GM19043 (cell line): ENCODE measurements at regions not wholly inside any gene's neighbourhood (a gene's known extent, or its start where the extent isn't known, plus 50 kb on each side); places are given as distances from the start of the nearest gene placed in this dataset.

Source experiments
- ATAC-seq: cut with Tn5 transposase; IDR thresholded peaks from one replicate; pipeline ENCODE4 v1.9.1; 2021; ENCODE audit warnings: low read depth; ENCODE audit not compliant: unreplicated experiment

GRCh38 chr2:128447538-128447995, 128.9 kb upstream of the HS6ST1 start:
- ATAC-seq: no peak

GRCh38 chr2:128448331-128449225, 129.9 kb upstream of the HS6ST1 start:
- no peak for ATAC-seq

- ATAC-seq: no peak
Measured at GRCh38 chr2:128449226-128450061, 130.8 kb upstream of the HS6ST1 start.

- no peak for ATAC-seq
Measured at GRCh38 chr2:128450211-128451024, 131.8 kb upstream of the HS6ST1 start.

GRCh38 chr2:128451084-128452023, 132.7 kb upstream of the HS6ST1 start:
- no peak for ATAC-seq

DNA sequence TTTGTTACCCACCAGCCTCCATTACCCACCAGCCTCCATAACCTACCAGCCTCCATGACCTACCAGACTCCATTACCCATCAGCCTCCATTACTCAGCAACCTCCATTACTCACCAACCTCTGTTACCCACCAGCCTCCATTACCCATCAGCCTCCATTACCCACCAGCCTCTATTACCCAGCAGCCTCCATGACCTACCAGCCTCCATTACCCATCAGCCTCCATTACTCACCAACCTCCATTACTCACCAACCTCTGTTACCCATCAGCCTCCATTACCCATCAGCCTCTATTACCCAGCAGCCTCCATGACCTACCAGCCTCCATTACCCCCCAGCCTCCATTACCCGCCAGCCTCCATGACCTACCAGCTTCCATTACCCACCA, 133.3 kb upstream of the HS6ST1 start:
- no peak for ATAC-seq

GRCh38 chr2:128452536-128453530, 134.2 kb upstream of the HS6ST1 start:
- ATAC-seq: no peak

GRCh38 chr2:128454980-128455720, 136.5 kb upstream of the HS6ST1 start:
- no peak for ATAC-seq

GRCh38 chr2:128455721-128456050, 137.0 kb upstream of the HS6ST1 start:
- ATAC-seq: no peak

- ATAC-seq: no peak
Measured at GRCh38 chr2:128456281-128456680, 137.6 kb upstream of the HS6ST1 start.

GRCh38 chr2:128457006-128457604, 138.4 kb upstream of the HS6ST1 start:
- ATAC-seq: no peak

- no peak for ATAC-seq
Measured at GRCh38 chr2:128457716-128458115, 139.0 kb upstream of the HS6ST1 start.

- no peak for ATAC-seq
Measured at GRCh38 chr2:128458505-128458904, 139.8 kb upstream of the HS6ST1 start.

- ATAC-seq: no peak
Measured at GRCh38 chr2:128464456-128464855, 145.8 kb upstream of the HS6ST1 start.

GRCh38 chr2:128465246-128466170, 146.8 kb upstream of the HS6ST1 start:
- no peak for ATAC-seq

DNA sequence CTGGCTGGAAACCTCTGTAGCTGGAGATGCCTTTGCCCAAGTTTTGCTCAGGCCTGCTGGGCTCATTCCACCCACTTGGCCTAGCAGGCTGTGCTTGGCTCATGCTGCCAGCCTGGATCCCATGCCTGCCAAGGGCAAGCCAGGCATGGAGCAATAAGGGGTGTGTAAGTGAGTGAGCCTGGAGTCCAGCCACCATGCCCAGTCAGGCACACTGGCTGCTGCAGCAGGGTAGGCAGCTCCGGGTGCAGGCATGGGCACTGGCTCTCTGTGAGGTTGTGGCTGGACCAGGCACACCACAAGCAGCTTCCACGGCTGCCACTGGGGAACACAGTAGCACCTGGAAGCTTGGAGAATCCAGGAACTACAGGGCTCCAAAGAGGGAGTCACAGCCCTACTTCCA, 147.7 kb upstream of the HS6ST1 start:
- no peak for ATAC-seq
